HG02588 (cell line): ENCODE measurements at regions not wholly inside any gene's neighbourhood (a gene's known extent, or its start where the extent isn't known, plus 50 kb on each side); places are given as distances from the start of the nearest gene placed in this dataset.
"Not testable (repeated sequence)": the region's sequence is repeated elsewhere in the genome, so short reads cannot be mapped to it uniquely, and the experiment has no call there.

Source experiments
- ATAC-seq: cut with Tn5 transposase; IDR thresholded peaks from one replicate; pipeline ENCODE4 v1.9.1; 2021; ENCODE audit warnings: mild to moderate bottlenecking, moderate library complexity; ENCODE audit not compliant: unreplicated experiment

GRCh38 chr20:26218301-26218700 lies 521.6 kb upstream of the ZNF337 start:
- no peak for ATAC-seq

GRCh38 chr20:26216025-26216424 lies 519.4 kb upstream of the ZNF337 start:
- ATAC-seq = no peak

- no peak for ATAC-seq
Measured at GRCh38 chr20:26214991-26215390, 518.3 kb upstream of the ZNF337 start.

- no peak for ATAC-seq
Measured at GRCh38 chr20:26209171-26209941, 512.7 kb upstream of the ZNF337 start.

- no peak for ATAC-seq
Measured at GRCh38 chr20:26208296-26209091, 511.8 kb upstream of the ZNF337 start.

GRCh38 chr20:26207967-26208295 lies 511.3 kb upstream of the ZNF337 start:
- not testable (repeated sequence) for ATAC-seq

GRCh38 chr20:26207237-26207966 lies 510.7 kb upstream of the ZNF337 start:
- ATAC-seq = no peak

GRCh38 chr20:26205350-26205749 lies 508.7 kb upstream of the ZNF337 start:
- no peak for ATAC-seq

GRCh38 chr20:26201026-26201425 lies 504.4 kb upstream of the ZNF337 start:
- ATAC-seq = not testable (repeated sequence)

- ATAC-seq = not testable (repeated sequence)
Measured at GRCh38 chr20:26187329-26187728, 490.7 kb upstream of the ZNF337 start.

- not testable (repeated sequence) for ATAC-seq
Measured at GRCh38 chr20:26183720-26184119, 487.1 kb upstream of the ZNF337 start.

- not testable (repeated sequence) for ATAC-seq
Measured at GRCh38 chr20:26181364-26181763, 484.7 kb upstream of the ZNF337 start.

GRCh38 chr20:26171875-26172274 lies 475.2 kb upstream of the ZNF337 start:
- ATAC-seq = not testable (repeated sequence)

GRCh38 chr20:26169506-26169905 lies 472.9 kb upstream of the ZNF337 start:
- no peak for ATAC-seq

- no peak for ATAC-seq
Measured at GRCh38 chr20:26167499-26167898, 470.8 kb upstream of the ZNF337 start.

GRCh38 chr20:26163890-26164289 lies 467.2 kb upstream of the ZNF337 start:
- ATAC-seq = no peak

- ATAC-seq = not testable (repeated sequence)
Measured at GRCh38 chr20:26163151-26163550, 466.5 kb upstream of the ZNF337 start.

GRCh38 chr20:26161741-26162140 lies 465.1 kb upstream of the ZNF337 start:
- not testable (repeated sequence) for ATAC-seq

GRCh38 chr20:26160916-26161315 lies 464.3 kb upstream of the ZNF337 start:
- ATAC-seq = not testable (repeated sequence)

- no peak for ATAC-seq
Measured at GRCh38 chr20:26154224-26154623, 457.6 kb upstream of the ZNF337 start.

GRCh38 chr20:26135325-26136110 lies 438.9 kb upstream of the ZNF337 start:
- no peak for ATAC-seq
